GM19467 (cell line): ENCODE measurements at regions not wholly inside any gene's neighbourhood (a gene's known extent, or its start where the extent isn't known, plus 50 kb on each side); places are given as distances from the start of the nearest gene placed in this dataset.
"Not testable (repeated sequence)": the region's sequence is repeated elsewhere in the genome, so short reads cannot be mapped to it uniquely, and the experiment has no call there.

Experiments used
- ATAC-seq: cut with Tn5 transposase; IDR thresholded peaks from one replicate; pipeline ENCODE4 v1.9.1; 2021; ENCODE audit warnings: mild to moderate bottlenecking, moderate library complexity; ENCODE audit not compliant: unreplicated experiment

GRCh38 chr2:128670066-128670465 is 351.4 kb upstream of the HS6ST1 start:
- no peak for ATAC-seq

- ATAC-seq = not testable (repeated sequence)
Observed at GRCh38 chr2:128671981-128672757, 353.5 kb upstream of the HS6ST1 start.

GRCh38 chr2:128679680-128680079 is 361.0 kb upstream of the HS6ST1 start:
- ATAC-seq = not testable (repeated sequence)

- no peak for ATAC-seq
Observed at GRCh38 chr2:128681507-128681906, 362.8 kb upstream of the HS6ST1 start.

- no peak for ATAC-seq
Observed at GRCh38 chr2:128682266-128682665, 363.6 kb upstream of the HS6ST1 start.

- ATAC-seq = no peak
Observed at GRCh38 chr2:128682729-128683284, 364.1 kb upstream of the HS6ST1 start.

GRCh38 chr2:128684523-128684922 is 365.9 kb upstream of the HS6ST1 start:
- ATAC-seq = no peak

- peak; percentile 30 for ATAC-seq
Observed at GRCh38 chr2:128685841-128686496, 367.3 kb upstream of the HS6ST1 start.

GRCh38 chr2:128686497-128686859 is 367.8 kb upstream of the HS6ST1 start:
- peak; percentile 83 for ATAC-seq

GRCh38 chr2:128686881-128687555 is 368.4 kb upstream of the HS6ST1 start:
- no peak for ATAC-seq

GRCh38 chr2:128687565-128687964 is 368.9 kb upstream of the HS6ST1 start:
- ATAC-seq = no peak

- no peak for ATAC-seq
Observed at GRCh38 chr2:128689971-128690370, 371.3 kb upstream of the HS6ST1 start.

GRCh38 chr2:128690431-128690830 is 371.8 kb upstream of the HS6ST1 start:
- ATAC-seq = no peak

GRCh38 chr2:128690869-128691268 is 372.2 kb upstream of the HS6ST1 start:
- no peak for ATAC-seq

- ATAC-seq = no peak
Observed at GRCh38 chr2:128691526-128691925, 372.9 kb upstream of the HS6ST1 start.

GRCh38 chr2:128692895-128693742 is 374.5 kb upstream of the HS6ST1 start:
- ATAC-seq = no peak

GRCh38 chr2:128693743-128694029 is 375.0 kb upstream of the HS6ST1 start:
- ATAC-seq = no peak

- no peak for ATAC-seq
Observed at GRCh38 chr2:128695646-128696220, 377.1 kb upstream of the HS6ST1 start.

GRCh38 chr2:128696421-128696820 is 377.8 kb upstream of the HS6ST1 start:
- no peak for ATAC-seq

- no peak for ATAC-seq
Observed at GRCh38 chr2:128701418-128701817, 382.8 kb upstream of the HS6ST1 start.

- no peak for ATAC-seq
Observed at GRCh38 chr2:128702616-128703015, 383.9 kb upstream of the HS6ST1 start.
